HCT116 (cell line): ENCODE measurements at regions not wholly inside any gene's neighbourhood (a gene's known extent, or its start where the extent isn't known, plus 50 kb on each side); places are given as distances from the start of the nearest gene placed in this dataset.

ENCODE experiments used
- ATF3 ChIP-seq: IDR thresholded peaks from 2 replicates; pipeline ENCODE4 v1.6.1; 2012
- CTCF ChIP-seq, 3 experiments: fragments of 200-600 bp in 1 of 3; sonication (generic) in 1 of 3; IDR thresholded peaks in 2 of 3; conservative IDR thresholded peaks in 1 of 3; 2 replicates each; pipeline ENCODE4 v1.5.1; 2012 to 2017; ENCODE audit warnings: low read depth in 2 of 3, low read length in 2 of 3, antibody characterized with exemption in 1 of 3, borderline replicate concordance in 1 of 3, control low read depth in 1 of 3, mild to moderate bottlenecking in 1 of 3, mixed read lengths in 1 of 3, mixed run types in 1 of 3, moderate library complexity in 1 of 3; ENCODE audit not compliant: insufficient read depth in 1 of 3
- EZH2phosphoT487 ChIP-seq: fragments of 200-600 bp; IDR thresholded peaks from 2 replicates; pipeline ENCODE4 v1.6.1; 2018; ENCODE audit warnings: antibody characterized with exemption, borderline replicate concordance
- JUND ChIP-seq: IDR thresholded peaks from 2 replicates; pipeline ENCODE4 v1.6.1; 2012
- POLR2A ChIP-seq: IDR thresholded peaks from 2 replicates; pipeline ENCODE4 v1.7.0; 2011; ENCODE audit warnings: borderline replicate concordance; ENCODE audit not compliant: insufficient read depth, insufficient read length; ENCODE audit errors: extremely low read depth
- POLR2AphosphoS5 ChIP-seq: IDR thresholded peaks from 2 replicates; pipeline ENCODE4 v1.6.1; 2011; ENCODE audit warnings: mild to moderate bottlenecking, low read depth, low read length, moderate library complexity
- SIN3A ChIP-seq: IDR thresholded peaks from 2 replicates; pipeline ENCODE4 v1.6.1; 2012; ENCODE audit warnings: low read depth
- SP1 ChIP-seq: IDR thresholded peaks from 2 replicates; pipeline ENCODE4 v1.6.1; 2012; ENCODE audit warnings: low read depth
- TF ChIP-seq, protein P1 (sequence below): IDR thresholded peaks from 2 replicates; pipeline ENCODE4 v1.6.1; 2011; ENCODE audit warnings: mild to moderate bottlenecking, low read length, moderate library complexity; ENCODE audit not compliant: insufficient replicate concordance; ENCODE audit errors: extremely low read depth
- TF ChIP-seq, protein P2 (sequence below): IDR thresholded peaks from 2 replicates; pipeline ENCODE4 v1.6.1; 2012; ENCODE audit warnings: low read depth
- TF ChIP-seq, protein P3 (sequence below): IDR thresholded peaks from 2 replicates; pipeline ENCODE4 v1.6.1; 2012

DNA sequence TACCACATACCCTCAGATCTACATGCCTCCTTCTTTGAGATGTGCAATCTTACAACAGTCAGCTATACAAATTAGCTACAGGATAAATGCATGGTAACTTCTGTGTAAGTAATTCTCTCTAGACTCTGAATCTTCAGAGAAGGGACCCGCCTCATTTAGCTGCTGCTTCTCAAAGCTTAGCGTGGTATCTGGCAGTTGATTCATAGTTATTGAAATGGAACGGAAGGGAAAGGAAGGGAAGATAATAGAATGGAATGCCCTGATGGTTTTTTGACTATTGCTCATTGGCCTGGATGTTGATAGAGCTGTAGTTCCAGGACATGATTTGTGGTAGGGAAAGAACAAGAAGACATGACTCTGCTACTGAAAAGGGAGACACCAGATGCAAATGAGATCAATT, 498.1 kb upstream of the CRIM1 start:
- TF ChIP-seq POLR2A: no peak
- TF ChIP-seq, protein P1, sequence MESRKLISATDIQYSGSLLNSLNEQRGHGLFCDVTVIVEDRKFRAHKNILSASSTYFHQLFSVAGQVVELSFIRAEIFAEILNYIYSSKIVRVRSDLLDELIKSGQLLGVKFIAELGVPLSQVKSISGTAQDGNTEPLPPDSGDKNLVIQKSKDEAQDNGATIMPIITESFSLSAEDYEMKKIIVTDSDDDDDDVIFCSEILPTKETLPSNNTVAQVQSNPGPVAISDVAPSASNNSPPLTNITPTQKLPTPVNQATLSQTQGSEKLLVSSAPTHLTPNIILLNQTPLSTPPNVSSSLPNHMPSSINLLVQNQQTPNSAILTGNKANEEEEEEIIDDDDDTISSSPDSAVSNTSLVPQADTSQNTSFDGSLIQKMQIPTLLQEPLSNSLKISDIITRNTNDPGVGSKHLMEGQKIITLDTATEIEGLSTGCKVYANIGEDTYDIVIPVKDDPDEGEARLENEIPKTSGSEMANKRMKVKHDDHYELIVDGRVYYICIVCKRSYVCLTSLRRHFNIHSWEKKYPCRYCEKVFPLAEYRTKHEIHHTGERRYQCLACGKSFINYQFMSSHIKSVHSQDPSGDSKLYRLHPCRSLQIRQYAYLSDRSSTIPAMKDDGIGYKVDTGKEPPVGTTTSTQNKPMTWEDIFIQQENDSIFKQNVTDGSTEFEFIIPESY: no peak
- no peak for TF ChIP-seq CTCF (IDR thresholded peaks at IDR 0.05 in 2 of 3, conservative IDR thresholded peaks at IDR 0.05 in 1 of 3; ENCODE audit: borderline replicate concordance in 1 of 3, insufficient read depth in 1 of 3, low read depth in 2 of 3, low read length in 2 of 3)
- no peak for TF ChIP-seq EZH2phosphoT487
- TF ChIP-seq JUND: no peak
- TF ChIP-seq, protein P2, sequence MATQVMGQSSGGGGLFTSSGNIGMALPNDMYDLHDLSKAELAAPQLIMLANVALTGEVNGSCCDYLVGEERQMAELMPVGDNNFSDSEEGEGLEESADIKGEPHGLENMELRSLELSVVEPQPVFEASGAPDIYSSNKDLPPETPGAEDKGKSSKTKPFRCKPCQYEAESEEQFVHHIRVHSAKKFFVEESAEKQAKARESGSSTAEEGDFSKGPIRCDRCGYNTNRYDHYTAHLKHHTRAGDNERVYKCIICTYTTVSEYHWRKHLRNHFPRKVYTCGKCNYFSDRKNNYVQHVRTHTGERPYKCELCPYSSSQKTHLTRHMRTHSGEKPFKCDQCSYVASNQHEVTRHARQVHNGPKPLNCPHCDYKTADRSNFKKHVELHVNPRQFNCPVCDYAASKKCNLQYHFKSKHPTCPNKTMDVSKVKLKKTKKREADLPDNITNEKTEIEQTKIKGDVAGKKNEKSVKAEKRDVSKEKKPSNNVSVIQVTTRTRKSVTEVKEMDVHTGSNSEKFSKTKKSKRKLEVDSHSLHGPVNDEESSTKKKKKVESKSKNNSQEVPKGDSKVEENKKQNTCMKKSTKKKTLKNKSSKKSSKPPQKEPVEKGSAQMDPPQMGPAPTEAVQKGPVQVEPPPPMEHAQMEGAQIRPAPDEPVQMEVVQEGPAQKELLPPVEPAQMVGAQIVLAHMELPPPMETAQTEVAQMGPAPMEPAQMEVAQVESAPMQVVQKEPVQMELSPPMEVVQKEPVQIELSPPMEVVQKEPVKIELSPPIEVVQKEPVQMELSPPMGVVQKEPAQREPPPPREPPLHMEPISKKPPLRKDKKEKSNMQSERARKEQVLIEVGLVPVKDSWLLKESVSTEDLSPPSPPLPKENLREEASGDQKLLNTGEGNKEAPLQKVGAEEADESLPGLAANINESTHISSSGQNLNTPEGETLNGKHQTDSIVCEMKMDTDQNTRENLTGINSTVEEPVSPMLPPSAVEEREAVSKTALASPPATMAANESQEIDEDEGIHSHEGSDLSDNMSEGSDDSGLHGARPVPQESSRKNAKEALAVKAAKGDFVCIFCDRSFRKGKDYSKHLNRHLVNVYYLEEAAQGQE: no peak
- TF ChIP-seq, protein P3, sequence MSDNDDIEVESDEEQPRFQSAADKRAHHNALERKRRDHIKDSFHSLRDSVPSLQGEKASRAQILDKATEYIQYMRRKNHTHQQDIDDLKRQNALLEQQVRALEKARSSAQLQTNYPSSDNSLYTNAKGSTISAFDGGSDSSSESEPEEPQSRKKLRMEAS: no peak
- TF ChIP-seq POLR2AphosphoS5: no peak
- TF ChIP-seq SIN3A: no peak
- no peak for TF ChIP-seq SP1
- no peak for TF ChIP-seq ATF3
